Dendritic cell treated with granulocyte-macrophage colony-stimulating factor and Interleukin-4, amounts not matched to agents 40 ng/mL and 50 ng/mL, for 4 days (primary cell): ENCODE measurements at regions not wholly inside any gene's neighbourhood (a gene's known extent, or its start where the extent isn't known, plus 50 kb on each side); places are given as distances from the start of the nearest gene placed in this dataset.

Experiments
- H3K27ac Mint-ChIP-seq: one replicate; pipeline ENCODE4 v1.8.0; 2022; ENCODE audit warnings: mild to moderate bottlenecking, mixed read lengths
- H3K27me3 Mint-ChIP-seq: one replicate; pipeline ENCODE4 v1.8.0; 2022; ENCODE audit warnings: mild to moderate bottlenecking, mixed read lengths
- H3K36me3 Mint-ChIP-seq: one replicate; pipeline ENCODE4 v1.8.0; 2022; ENCODE audit warnings: low read depth, mixed read lengths
- H3K4me1 Mint-ChIP-seq: one replicate; pipeline ENCODE4 v1.8.0; 2022; ENCODE audit warnings: low read depth, mixed read lengths
- H3K4me3 Mint-ChIP-seq: one replicate; pipeline ENCODE4 v1.8.0; 2022; ENCODE audit warnings: mild to moderate bottlenecking, moderate library complexity, mixed read lengths
- H3K9me3 Mint-ChIP-seq: one replicate; pipeline ENCODE4 v1.8.0; 2022; ENCODE audit warnings: mixed read lengths
- intact Hi-C: fragments of 100-400 bp; cut with micrococcal nuclease; formaldehyde crosslinking; loops from one replicate; pipeline ENCODE4 v1.15.0; 2022

DNA sequence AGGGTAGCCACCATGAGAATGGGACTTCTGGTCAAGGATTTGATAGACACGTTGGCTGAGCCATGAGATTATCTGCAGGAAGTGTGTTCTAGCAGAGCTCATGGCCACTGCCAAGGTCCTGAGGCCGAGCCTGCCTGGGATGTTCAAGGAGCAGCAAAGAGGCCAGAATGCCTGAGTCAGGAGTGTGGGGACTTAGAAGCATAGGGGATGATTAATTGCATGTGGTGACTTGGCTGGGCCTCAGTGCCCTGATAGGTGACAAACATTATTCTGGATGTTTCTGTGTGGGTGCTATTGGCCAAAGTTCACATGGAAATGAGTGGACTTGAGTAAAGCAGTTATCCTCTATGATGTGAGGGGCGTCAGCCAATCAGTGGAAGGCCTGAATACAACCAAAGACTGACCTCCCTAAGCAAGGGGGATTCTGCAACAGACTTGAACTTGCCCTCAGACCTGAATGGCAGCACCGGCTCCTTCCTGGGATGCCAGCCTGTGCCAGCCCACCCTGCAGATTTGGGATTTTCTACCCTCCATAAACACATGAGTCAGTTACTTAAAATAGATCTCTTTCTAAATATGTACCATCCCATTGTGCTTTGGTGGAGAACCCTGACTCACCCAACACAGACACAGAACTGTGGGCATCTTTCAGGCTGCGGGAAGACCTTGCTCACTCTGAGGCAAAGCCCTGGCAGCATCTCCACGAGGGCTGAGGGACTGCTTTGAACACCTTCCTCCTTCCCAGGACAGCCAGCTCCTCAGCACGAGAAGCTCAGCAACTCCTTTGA, 363.9 kb upstream of the MGMT start:
- Mint-ChIP-seq H3K4me3 (no peak overlapping the region), H3K27me3 (no peaks in the 10 kb centered on the region), H3K4me1 (no peaks in the 10 kb centered on the region), H3K27ac (no peak overlapping the region), H3K9me3 (no peaks in the 10 kb centered on the region), H3K36me3 (no peaks in the 10 kb centered on the region)
- intact Hi-C loops, result no loop called here

DNA sequence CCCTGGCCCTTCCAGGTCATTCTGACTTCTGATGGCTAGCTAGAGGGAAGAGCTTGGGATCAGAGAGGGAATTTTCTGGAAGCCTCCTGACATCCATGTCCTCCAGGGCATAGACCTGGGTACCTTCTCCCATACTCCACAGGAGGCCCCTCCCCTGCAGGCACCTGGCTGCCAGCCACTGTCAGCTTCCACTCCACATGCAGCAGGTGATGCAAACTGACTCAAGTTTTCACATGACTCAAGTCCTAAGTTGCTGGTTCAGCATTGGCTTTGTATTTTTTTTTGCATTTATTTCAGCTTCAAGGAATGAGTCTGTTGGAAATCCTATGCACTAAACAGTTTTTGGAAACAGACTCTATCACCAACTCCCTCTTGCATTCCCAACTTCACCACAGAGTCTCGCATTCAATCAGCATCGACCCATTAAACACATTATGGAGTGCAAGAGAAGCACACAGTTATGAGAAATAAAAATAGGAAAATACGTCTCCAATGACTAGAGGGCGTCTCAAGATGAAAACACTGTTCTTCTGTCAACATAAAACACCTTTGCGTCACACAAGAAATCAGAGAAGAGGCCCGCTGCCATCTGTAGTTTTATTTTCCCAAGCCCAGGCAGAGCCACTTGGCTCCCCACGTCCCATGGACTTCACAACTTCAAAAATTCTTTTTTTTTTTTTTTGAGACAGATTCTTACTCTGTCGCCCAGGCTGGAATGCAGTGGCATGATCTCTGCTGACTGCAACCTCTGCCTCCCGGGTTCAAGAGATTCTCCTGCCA, 362.6 kb upstream of the MGMT start:
- intact Hi-C loops, result no loop called here
- Mint-ChIP-seq H3K36me3 (no peaks in the 10 kb centered on the region), H3K9me3 (no peaks in the 10 kb centered on the region), H3K4me3 (no peak overlapping the region), H3K27me3 (no peaks in the 10 kb centered on the region), H3K27ac (no peak overlapping the region), H3K4me1 (no peaks in the 10 kb centered on the region)

- H3K9me3 Mint-ChIP-seq, result no peaks in the 10 kb centered on the region
- intact Hi-C loops, result no loop called here
- H3K36me3 Mint-ChIP-seq, result no peaks in the 10 kb centered on the region
- no peaks in the 10 kb centered on the region for H3K27me3 Mint-ChIP-seq
- H3K4me3 Mint-ChIP-seq, result no peak overlapping the region
- H3K4me1 Mint-ChIP-seq, result no peaks in the 10 kb centered on the region
- H3K27ac Mint-ChIP-seq, result no peak overlapping the region
Measured at GRCh38 chr10:129105266-129105665, 361.8 kb upstream of the MGMT start.

- intact Hi-C loops, result no loop called here
- H3K36me3 Mint-ChIP-seq, result no peaks in the 10 kb centered on the region
- no peaks in the 10 kb centered on the region for H3K4me1 Mint-ChIP-seq
Measured at GRCh38 chr10:129106314-129106713, 360.7 kb upstream of the MGMT start.

DNA sequence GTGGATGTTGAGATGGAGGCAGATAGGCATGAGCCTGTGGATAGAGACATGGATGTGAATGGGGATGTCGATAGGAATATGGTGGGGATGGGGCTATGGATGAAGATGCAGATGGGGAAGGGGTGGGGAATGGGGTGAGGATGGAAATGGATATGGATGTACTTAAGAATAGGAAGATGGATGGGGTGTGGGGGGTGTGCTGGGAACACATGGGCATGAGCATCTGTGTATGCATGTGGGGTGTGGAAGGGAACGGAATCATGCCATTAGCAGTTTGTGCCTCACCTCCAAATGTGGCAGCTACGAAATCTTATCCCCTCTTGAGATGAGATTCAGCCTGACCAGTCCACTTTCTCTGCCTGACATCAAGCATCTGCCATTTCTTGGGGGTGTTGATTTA, 359.5 kb upstream of the MGMT start:
- no peak overlapping the region for H3K4me3 Mint-ChIP-seq
- no peaks in the 10 kb centered on the region for H3K36me3 Mint-ChIP-seq
- H3K4me1 Mint-ChIP-seq, result no peaks in the 10 kb centered on the region
- H3K27me3 Mint-ChIP-seq, result no peaks in the 10 kb centered on the region
- H3K9me3 Mint-ChIP-seq, result no peaks in the 10 kb centered on the region
- intact Hi-C loops, result no loop called here
- H3K27ac Mint-ChIP-seq, result no peak overlapping the region

More at GRCh38 chr10:129106314-129106713, 360.7 kb upstream of the MGMT start:
- Mint-ChIP-seq H3K4me3 (no peak overlapping the region), H3K27ac (no peak overlapping the region), H3K9me3 (no peaks in the 10 kb centered on the region), H3K27me3 (no peaks in the 10 kb centered on the region)

DNA sequence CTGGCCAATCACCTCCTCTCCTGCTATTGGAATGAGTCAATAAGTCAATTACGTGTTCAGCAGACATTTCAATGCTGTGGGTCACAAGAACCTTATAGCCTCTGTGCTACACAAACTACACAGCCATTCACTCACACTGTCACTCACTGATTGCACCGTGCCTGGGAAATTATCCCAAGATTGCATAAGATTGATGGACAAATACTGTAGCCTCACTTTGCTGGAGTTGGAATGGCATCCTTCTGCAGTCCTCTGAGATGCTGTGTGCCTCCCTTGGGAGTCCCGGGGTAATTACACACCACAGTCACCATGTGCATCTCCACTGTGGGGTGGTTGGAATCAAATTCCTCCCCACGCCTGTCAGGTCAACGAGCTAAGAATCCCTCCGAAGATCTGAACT, 358.7 kb upstream of the MGMT start:
- intact Hi-C loops, result no loop called here
- H3K36me3 Mint-ChIP-seq, result no peaks in the 10 kb centered on the region
- no peak overlapping the region for H3K4me3 Mint-ChIP-seq
- H3K27me3 Mint-ChIP-seq, result no peaks in the 10 kb centered on the region
- H3K4me1 Mint-ChIP-seq, result no peaks in the 10 kb centered on the region
- H3K27ac Mint-ChIP-seq, result no peak overlapping the region
- no peaks in the 10 kb centered on the region for H3K9me3 Mint-ChIP-seq

DNA sequence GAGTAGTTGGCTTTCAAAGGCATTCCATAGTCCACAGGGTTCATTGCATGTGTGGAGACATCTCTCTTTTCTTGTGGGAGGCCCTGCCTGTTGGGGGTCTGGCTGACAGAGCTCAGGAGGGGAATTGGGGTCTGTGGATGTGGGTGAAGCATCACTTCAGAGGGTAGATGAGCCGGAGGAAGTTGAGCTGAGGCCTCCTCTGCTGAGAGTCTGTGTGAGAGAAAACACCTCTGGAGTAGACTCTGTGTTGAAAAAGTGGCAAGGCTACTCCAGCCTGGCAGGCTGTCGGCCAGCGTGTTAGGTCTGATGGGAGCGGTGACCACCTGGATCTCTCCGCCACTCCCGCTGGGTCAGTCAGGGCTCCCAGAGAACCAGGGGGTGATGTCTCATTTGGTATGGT, 358.0 kb upstream of the MGMT start:
- Mint-ChIP-seq H3K27ac (no peak overlapping the region), H3K27me3 (no peaks in the 10 kb centered on the region), H3K9me3 (no peaks in the 10 kb centered on the region), H3K4me1 (no peaks in the 10 kb centered on the region), H3K4me3 (no peak overlapping the region), H3K36me3 (no peaks in the 10 kb centered on the region)
- intact Hi-C loops, result no loop called here

DNA sequence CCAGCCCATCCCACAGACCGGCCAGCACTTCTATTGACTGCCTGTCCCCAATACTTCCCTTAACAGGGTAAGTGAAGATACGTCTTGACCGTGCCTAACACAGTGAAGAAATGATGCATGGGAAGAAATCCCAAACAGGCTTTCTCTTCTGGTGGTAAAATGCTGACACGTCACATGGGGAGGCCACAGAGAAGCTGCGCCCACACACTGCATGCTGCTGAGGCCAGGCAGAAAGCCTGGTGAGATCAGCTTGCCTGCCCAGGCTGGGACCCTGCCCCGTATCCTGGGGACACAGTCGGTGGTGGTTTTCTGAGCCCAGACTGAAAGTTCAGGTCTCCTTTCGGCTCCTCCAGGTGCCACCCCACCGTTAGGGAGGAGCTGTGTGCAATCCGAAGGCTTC, 356.3 kb upstream of the MGMT start:
- intact Hi-C loops, result no loop called here
- no peaks in the 10 kb centered on the region for H3K9me3 Mint-ChIP-seq
- H3K27me3 Mint-ChIP-seq, result no peaks in the 10 kb centered on the region
- H3K36me3 Mint-ChIP-seq, result no peaks in the 10 kb centered on the region
- H3K4me1 Mint-ChIP-seq, result no peaks in the 10 kb centered on the region
- H3K4me3 Mint-ChIP-seq, result no peak overlapping the region
- H3K27ac Mint-ChIP-seq, result no peak overlapping the region

DNA sequence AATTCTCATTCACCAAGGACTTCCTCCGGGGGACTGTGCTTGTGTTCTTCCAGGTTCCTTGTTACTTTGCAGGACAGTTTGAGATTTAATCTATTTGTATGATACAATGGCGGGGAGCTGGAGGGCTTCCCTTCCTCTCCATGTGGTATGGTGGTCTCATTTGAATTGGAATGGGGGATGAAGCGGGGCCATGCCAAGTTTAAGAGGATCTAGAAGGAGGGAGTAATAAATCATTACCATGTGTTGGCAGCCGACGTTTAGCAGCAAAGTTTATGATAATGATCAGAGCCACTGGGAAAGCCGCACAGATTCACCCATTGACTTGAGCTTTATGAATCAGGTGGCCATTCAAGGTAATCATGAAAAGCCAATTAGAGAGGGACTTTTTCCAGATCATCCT, 355.1 kb upstream of the MGMT start:
- no peaks in the 10 kb centered on the region for H3K9me3 Mint-ChIP-seq
- no peaks in the 10 kb centered on the region for H3K27me3 Mint-ChIP-seq
- intact Hi-C loops, result no loop called here
- H3K4me3 Mint-ChIP-seq, result no peak overlapping the region
- no peaks in the 10 kb centered on the region for H3K4me1 Mint-ChIP-seq
- H3K36me3 Mint-ChIP-seq, result no peaks in the 10 kb centered on the region
- H3K27ac Mint-ChIP-seq, result no peak overlapping the region

- Mint-ChIP-seq H3K27me3 (no peaks in the 10 kb centered on the region), H3K36me3 (no peaks in the 10 kb centered on the region), H3K27ac (no peak overlapping the region), H3K4me1 (no peaks in the 10 kb centered on the region), H3K4me3 (no peak overlapping the region), H3K9me3 (no peaks in the 10 kb centered on the region)
- intact Hi-C loops, result no loop called here
Measured at GRCh38 chr10:129114588-129114987, 352.5 kb upstream of the MGMT start.

- Mint-ChIP-seq H3K4me3 (no peak overlapping the region), H3K9me3 (no peaks in the 10 kb centered on the region), H3K27ac (no peak overlapping the region), H3K4me1 (no peaks in the 10 kb centered on the region), H3K27me3 (no peaks in the 10 kb centered on the region), H3K36me3 (no peaks in the 10 kb centered on the region)
- intact Hi-C loops, result no loop called here
Measured at GRCh38 chr10:129116371-129116770, 350.7 kb upstream of the MGMT start.

GRCh38 chr10:129120441-129120840, 346.6 kb upstream of the MGMT start:
- H3K36me3 Mint-ChIP-seq, result no peaks in the 10 kb centered on the region
- H3K27ac Mint-ChIP-seq, result no peak overlapping the region
- H3K9me3 Mint-ChIP-seq, result no peaks in the 10 kb centered on the region
- no peaks in the 10 kb centered on the region for H3K4me1 Mint-ChIP-seq
- H3K27me3 Mint-ChIP-seq, result no peaks in the 10 kb centered on the region
- H3K4me3 Mint-ChIP-seq, result no peak overlapping the region
- intact Hi-C loops, result no loop called here

DNA sequence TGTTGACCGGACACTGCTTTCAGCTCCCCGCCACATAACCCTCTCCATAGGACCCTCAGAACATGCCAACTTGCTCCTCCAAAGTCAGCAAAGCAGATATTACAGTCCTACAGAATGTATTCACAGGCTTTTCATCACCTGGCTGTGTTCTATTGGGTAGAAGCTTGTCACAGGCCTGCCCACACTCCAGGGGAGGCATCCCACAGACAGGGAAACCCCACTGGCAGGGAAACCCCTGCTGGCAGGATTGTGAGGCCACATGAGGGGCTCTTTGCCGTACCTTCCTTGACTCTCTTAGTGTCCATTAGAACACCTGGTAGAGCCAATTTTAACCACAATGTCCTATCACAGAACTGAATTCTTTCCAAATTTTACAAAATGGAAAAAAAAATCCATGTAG, 344.2 kb upstream of the MGMT start:
- no peak overlapping the region for H3K27ac Mint-ChIP-seq
- intact Hi-C loops, result no loop called here
- no peaks in the 10 kb centered on the region for H3K27me3 Mint-ChIP-seq
- no peaks in the 10 kb centered on the region for H3K36me3 Mint-ChIP-seq
- H3K4me3 Mint-ChIP-seq, result no peak overlapping the region
- H3K9me3 Mint-ChIP-seq, result no peaks in the 10 kb centered on the region
- H3K4me1 Mint-ChIP-seq, result no peaks in the 10 kb centered on the region

GRCh38 chr10:129123428-129123827, 343.6 kb upstream of the MGMT start:
- no peak overlapping the region for H3K27ac Mint-ChIP-seq
- no peaks in the 10 kb centered on the region for H3K36me3 Mint-ChIP-seq
- H3K27me3 Mint-ChIP-seq, result no peaks in the 10 kb centered on the region
- intact Hi-C loops, result no loop called here
- H3K9me3 Mint-ChIP-seq, result no peaks in the 10 kb centered on the region
- no peak overlapping the region for H3K4me3 Mint-ChIP-seq
- H3K4me1 Mint-ChIP-seq, result no peaks in the 10 kb centered on the region

GRCh38 chr10:129126982-129127381, 340.1 kb upstream of the MGMT start:
- H3K4me1 Mint-ChIP-seq, result no peaks in the 10 kb centered on the region
- no peaks in the 10 kb centered on the region for H3K27me3 Mint-ChIP-seq
- H3K4me3 Mint-ChIP-seq, result no peak overlapping the region
- H3K9me3 Mint-ChIP-seq, result no peaks in the 10 kb centered on the region
- intact Hi-C loops, result no loop called here
- H3K36me3 Mint-ChIP-seq, result no peaks in the 10 kb centered on the region
- no peak overlapping the region for H3K27ac Mint-ChIP-seq
